NCI-H1436 (cell line): ENCODE measurements at regions not wholly inside any gene's neighbourhood (a gene's known extent, or its start where the extent isn't known, plus 50 kb on each side); places are given as distances from the start of the nearest gene placed in this dataset.

Experiments
- DNase-seq: peaks from one replicate; lab custom pipeline; 2025; lab: John Stamatoyannopoulos, UW

GRCh38 chr9:13596383-13596970, 317.0 kb upstream of the MPDZ start:
- DNase-seq, result no peak

DNA sequence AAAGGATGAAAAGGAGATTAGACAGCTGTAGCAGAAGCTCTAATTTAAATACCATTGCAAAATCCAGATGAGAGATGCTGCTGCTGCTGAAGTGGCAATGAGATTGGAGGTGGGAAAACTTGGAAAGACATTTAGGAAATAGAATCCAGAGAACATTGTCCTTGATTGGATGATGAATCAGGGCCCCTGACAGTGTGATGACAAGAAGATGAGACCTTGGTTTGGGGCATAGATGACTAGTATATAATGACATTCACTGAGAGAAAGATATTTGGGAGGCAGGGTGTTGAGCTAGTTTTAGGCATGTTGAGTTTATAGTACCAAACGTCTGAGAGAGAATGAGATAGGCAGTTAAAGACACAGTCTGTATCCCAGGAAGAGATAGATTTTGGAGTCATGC, 311.5 kb upstream of the MPDZ start:
- DNase-seq, result no peak

DNA sequence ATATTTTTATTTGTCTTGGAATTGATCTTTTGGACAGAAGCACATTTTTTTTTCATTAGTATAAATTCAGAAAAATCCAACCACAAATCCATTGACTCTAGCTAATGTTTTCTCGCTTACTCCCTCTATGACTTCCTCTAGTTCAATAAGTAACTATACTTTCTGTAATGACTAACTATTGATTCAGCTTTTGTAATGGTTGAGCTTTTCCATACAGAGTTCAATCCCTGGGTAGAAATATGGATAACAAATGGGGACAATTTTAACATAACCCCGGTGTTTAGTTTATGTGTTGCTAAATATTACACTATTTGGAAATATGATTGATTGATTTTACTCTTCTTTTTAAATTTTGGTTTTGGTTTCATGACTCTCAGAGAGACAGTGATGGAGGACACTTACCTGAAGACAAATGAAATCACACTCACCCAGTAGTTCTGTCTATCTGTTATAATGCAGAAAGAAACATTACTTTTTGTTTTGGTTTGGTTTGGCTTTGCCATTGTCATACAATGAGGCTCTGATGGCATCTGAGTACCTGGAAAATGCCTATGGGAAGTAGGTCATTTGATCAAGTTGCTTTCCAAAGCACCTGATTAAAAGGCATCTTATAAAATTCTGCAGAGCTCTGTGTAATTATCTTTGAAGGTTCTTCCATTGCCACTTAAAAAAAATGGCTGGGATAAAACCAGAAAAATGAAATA, 309.7 kb upstream of the MPDZ start:
- no peak for DNase-seq

- DNase-seq, result no peak
Measured at GRCh38 chr9:13588151-13589033, 308.9 kb upstream of the MPDZ start.

GRCh38 chr9:13587571-13587970, 308.1 kb upstream of the MPDZ start:
- DNase-seq, result no peak

GRCh38 chr9:13586587-13587374, 307.3 kb upstream of the MPDZ start:
- no peak for DNase-seq

GRCh38 chr9:13580760-13581159, 301.3 kb upstream of the MPDZ start:
- DNase-seq, result no peak

- no peak for DNase-seq
Measured at GRCh38 chr9:13580131-13580530, 300.6 kb upstream of the MPDZ start.

- DNase-seq, result no peak
Measured at GRCh38 chr9:13576101-13576500, 296.6 kb upstream of the MPDZ start.

- no peak for DNase-seq
Measured at GRCh38 chr9:13575558-13575957, 296.1 kb upstream of the MPDZ start.

DNA sequence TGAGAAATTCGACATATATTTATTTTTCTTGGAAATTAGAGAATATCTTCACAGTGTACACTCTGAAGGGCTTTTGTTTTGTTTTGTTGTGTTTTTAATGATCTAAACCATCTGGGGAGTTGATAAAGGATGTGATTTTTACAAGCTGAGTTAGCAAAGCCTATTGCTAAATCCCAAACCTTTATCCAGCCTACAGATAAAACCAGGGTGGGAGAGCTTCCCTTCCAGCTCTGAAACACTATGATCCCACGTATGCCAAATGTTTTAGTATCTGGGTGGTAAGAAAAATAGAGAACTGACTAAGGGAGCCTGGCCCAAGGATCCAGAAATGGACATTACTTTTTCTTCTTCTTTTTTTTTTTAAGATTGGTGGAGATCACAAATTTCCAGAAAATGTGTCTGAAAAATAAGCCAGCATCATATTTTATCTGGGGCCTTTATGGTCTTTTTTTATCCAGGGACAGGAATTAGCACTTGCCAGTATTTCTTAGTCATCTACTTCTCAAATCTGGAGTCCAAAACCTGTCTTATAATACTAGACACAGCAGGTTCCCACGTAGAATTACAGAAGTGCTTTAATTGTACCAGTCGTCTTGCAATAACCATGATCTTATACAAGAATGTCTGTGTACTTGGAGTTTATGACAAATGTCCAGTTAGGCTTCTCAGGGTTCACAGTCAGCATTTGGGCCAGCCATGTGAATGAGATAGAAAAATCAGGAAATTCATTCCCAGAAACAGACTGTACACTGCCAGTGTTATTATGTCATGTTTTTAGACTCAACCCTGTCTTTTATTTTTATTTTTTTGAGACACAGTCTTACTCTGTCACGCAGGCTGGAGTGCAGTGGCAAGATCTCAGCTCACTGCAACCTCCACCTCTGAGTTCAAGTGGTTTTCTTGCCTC, 290.8 kb upstream of the MPDZ start:
- DNase-seq, result no peak

DNA sequence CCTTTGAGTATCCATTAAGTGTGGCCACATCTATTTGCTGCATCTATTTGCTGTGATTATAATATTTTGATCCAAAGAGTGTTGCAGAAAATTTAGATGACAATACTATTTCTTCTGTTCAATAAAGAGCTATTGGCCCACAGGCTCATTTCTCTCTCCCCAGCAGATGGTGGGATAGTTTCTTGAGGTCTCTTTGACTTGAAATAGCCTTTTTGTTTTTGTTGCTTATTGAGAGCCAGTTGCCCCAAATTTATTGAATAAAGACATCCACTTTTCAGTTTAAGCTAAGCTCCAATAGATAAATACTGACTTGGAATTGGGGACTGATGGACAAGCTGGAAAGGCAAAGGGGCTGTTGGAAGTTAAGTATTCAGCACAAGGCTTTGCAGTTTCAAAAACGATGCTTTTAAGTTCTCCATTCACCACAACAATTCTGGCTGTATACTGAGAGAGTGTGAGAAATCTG, 290.1 kb upstream of the MPDZ start:
- DNase-seq, result no peak

- DNase-seq, result no peak
Measured at GRCh38 chr9:13568841-13569601, 289.5 kb upstream of the MPDZ start.

GRCh38 chr9:13568405-13568804, 288.9 kb upstream of the MPDZ start:
- no peak for DNase-seq

GRCh38 chr9:13567833-13568232, 288.3 kb upstream of the MPDZ start:
- DNase-seq, result no peak

DNA sequence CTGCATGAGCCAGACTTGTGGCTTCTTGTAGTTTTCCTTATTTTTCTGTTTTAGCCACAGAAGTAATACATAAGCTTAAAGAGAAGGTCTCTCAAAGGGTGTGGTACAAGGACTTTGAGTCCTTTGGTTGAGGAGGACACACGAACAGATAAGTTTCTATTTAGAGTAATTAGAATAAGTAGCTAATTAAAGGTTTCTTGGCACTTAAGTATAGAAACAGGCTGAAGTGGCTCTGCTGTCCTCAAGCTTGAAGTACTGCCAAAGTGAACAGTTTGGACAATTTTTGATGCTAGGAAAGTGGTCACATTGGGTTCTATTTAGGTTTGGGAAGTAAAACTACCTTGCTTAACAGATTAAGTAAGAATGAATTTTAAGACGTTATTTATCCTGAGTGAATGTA, 278.3 kb upstream of the MPDZ start:
- no peak for DNase-seq

DNA sequence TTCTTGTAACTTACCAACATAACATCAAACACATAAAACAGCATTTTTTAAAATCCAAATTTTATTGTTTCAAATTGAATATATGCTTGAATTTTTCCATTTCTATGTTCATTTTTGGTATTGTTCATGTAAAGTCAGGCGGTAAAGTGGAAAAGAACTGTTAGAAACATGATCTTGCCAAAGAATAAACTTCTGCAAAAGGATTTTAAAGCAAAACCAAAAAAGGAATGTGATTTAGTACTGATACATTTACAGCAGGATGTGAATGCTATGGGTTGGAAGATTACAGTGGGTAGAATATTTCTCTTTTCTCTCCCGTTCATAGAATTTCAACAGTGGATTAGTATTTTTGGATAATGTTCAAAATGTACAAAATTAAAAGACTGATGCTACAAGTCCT, 277.2 kb upstream of the MPDZ start:
- DNase-seq, result no peak

DNA sequence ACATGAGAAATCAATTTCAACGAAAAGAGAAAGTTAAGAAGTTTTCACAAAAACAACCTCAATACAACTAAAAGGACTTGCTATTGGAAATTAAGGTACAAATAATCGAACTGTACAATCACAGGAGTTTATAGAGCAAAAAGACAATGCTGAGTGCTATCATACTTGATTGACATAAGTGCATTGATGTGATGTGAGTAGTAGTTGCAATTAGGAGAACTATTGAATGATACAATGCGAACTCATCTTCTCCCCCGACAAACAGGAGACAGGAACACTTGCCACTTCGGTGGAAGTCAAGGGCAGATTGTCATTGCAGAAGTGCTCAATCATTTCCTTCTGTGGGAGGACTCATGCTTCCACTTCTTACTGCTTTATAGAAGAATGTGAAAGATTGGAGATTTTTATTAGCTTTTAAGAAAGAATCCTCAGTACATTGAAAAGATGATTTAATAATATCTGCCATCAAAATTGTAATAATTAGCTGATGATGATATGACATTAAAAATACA, 276.6 kb upstream of the MPDZ start:
- DNase-seq, result no peak

GRCh38 chr9:13555516-13555915, 276.0 kb upstream of the MPDZ start:
- DNase-seq, result no peak

DNA sequence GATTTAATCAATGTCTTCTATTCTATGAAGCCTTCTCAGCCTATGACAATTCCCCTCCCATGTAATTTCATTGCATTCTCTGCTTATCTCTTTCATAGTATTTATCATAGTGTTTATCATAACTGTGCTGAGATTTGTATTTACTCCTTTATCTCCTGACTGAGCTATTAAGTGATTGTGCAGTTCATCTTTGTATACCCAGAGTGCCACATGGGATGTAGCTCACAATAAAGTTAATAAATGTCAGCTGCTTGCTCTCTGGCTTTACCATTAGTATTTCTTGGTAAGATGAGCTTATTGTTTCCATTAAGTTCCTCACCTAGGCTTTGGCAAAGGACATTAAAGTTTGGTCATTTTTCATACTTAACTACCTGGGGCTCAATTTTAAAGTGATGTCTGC, 275.1 kb upstream of the MPDZ start:
- no peak for DNase-seq
